ENCODE measurements at regions not wholly inside any gene's neighbourhood (a gene's known extent, or its start where the extent isn't known, plus 50 kb on each side); places are given as distances from the start of the nearest gene placed in this dataset.

GRCh38 chr6:21386744-21387143, 206.8 kb upstream of the SOX4 start:
- no peak overlapping the region for H3K27ac Mint-ChIP-seq (ENCODE audit: unreplicated experiment)

DNA sequence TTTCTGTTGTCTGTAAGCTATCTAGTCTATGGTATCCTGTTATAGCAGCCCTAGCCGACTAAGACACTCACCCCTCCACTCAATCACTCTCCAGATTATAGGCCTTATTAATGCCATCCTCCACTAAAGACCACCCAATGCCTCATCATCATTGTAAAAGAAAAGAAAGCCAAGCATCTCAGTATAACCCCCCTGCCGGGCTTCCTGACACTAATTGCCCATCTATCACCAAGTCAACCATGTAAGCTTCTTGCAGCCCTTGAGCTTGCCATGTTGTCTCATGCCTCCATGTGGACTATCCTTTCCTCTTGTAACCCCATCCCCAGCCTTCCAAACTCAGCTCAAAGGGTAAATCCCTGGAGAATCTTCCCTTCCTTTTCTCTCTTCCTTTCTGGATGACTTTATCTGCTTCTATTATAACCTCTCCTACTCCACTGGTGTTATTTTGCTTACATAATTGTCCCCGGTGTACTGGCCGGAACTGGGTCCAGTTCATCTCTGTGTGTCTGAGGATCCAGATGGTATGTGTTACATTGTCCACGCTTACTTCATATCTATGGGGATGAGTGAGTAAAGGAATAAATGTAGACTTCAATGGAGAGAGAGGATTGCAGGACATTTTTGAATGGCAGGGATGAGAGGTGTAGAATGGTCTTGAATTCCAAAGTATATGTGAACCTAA, 202.9 kb upstream of the SOX4 start:
- TF ChIP-seq, protein P1, sequence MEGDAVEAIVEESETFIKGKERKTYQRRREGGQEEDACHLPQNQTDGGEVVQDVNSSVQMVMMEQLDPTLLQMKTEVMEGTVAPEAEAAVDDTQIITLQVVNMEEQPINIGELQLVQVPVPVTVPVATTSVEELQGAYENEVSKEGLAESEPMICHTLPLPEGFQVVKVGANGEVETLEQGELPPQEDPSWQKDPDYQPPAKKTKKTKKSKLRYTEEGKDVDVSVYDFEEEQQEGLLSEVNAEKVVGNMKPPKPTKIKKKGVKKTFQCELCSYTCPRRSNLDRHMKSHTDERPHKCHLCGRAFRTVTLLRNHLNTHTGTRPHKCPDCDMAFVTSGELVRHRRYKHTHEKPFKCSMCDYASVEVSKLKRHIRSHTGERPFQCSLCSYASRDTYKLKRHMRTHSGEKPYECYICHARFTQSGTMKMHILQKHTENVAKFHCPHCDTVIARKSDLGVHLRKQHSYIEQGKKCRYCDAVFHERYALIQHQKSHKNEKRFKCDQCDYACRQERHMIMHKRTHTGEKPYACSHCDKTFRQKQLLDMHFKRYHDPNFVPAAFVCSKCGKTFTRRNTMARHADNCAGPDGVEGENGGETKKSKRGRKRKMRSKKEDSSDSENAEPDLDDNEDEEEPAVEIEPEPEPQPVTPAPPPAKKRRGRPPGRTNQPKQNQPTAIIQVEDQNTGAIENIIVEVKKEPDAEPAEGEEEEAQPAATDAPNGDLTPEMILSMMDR (IDR thresholded peaks at IDR 0.05; ENCODE audit: unreplicated experiment) = no peak
- Mint-ChIP-seq H3K27me3 (ENCODE audit: unreplicated experiment) (no peaks in the 10 kb centered on the region), H3K36me3 (ENCODE audit: insufficient read depth, unreplicated experiment) (no peaks in the 10 kb centered on the region), H3K4me3 (ENCODE audit: low read depth, unreplicated experiment) (no peak overlapping the region), H3K4me1 (ENCODE audit: low read depth, unreplicated experiment) (peaks cover 17% of the 10 kb centered on the region), H3K27ac (ENCODE audit: unreplicated experiment) (no peak overlapping the region), H3K9me3 (ENCODE audit: low read depth, unreplicated experiment) (peaks cover 3% of the 10 kb centered on the region)
- no TSS peak for BruUV-seq (replicated peaks)
- CTCF ChIA-PET = interaction anchor here (0.9 kb wide), 1 partner anchor 132 kb away, joined by 3 read pairs; no protein-coding TSS in a partner anchor
- intact Hi-C loops (cut with micrococcal nuclease; ENCODE audit: unreplicated experiment) = no loop called here
- DNase-seq = no peak

More at GRCh38 chr6:21386744-21387143, 206.8 kb upstream of the SOX4 start:
- Mint-ChIP-seq H3K4me1 (ENCODE audit: low read depth, unreplicated experiment) (peaks cover 20% of the 10 kb centered on the region), H3K4me3 (ENCODE audit: low read depth, unreplicated experiment) (no peak overlapping the region), H3K36me3 (ENCODE audit: insufficient read depth, unreplicated experiment) (peaks cover under 1% of the 10 kb centered on the region), H3K9me3 (ENCODE audit: low read depth, unreplicated experiment) (peaks cover 6% of the 10 kb centered on the region), H3K27me3 (ENCODE audit: unreplicated experiment) (no peaks in the 10 kb centered on the region)
- DNase-seq = peak; percentile 66
- CTCF ChIA-PET = interaction anchor here (0.6 to 1.5 kb wide), 5 partner anchors 15 to 510 kb away, joined by 3 to 6 read pairs (median 4); no protein-coding TSS in a partner anchor
- BruUV-seq (replicated peaks) = no TSS peak
- TF ChIP-seq, protein P1 (IDR thresholded peaks at IDR 0.05; ENCODE audit: unreplicated experiment) = no peak
- intact Hi-C loops (cut with micrococcal nuclease; ENCODE audit: unreplicated experiment) = loop anchor here (10.0 kb wide), 2 partner anchors 198 to 512 kb away; no protein-coding TSS in a partner anchor

- peaks cover 12% of the 10 kb centered on the region for H3K4me1 Mint-ChIP-seq (ENCODE audit: low read depth, unreplicated experiment)
- DNase-seq = no peak
- H3K4me3 Mint-ChIP-seq (ENCODE audit: low read depth, unreplicated experiment) = no peak overlapping the region
- peaks cover 2% of the 10 kb centered on the region for H3K9me3 Mint-ChIP-seq (ENCODE audit: low read depth, unreplicated experiment)
- no peaks in the 10 kb centered on the region for H3K36me3 Mint-ChIP-seq (ENCODE audit: insufficient read depth, unreplicated experiment)
- no peaks in the 10 kb centered on the region for H3K27me3 Mint-ChIP-seq (ENCODE audit: unreplicated experiment)
- no TSS peak for BruUV-seq (replicated peaks)
- no peak overlapping the region for H3K27ac Mint-ChIP-seq (ENCODE audit: unreplicated experiment)
- TF ChIP-seq, protein P1 (IDR thresholded peaks at IDR 0.05; ENCODE audit: unreplicated experiment) = no peak
- CTCF ChIA-PET = no interaction called here
- intact Hi-C loops (cut with micrococcal nuclease; ENCODE audit: unreplicated experiment) = no loop called here
Measured at GRCh38 chr6:21392177-21392576, 201.4 kb upstream of the SOX4 start.

- TF ChIP-seq, protein P1 (IDR thresholded peaks at IDR 0.05; ENCODE audit: unreplicated experiment) = no peak
- Mint-ChIP-seq H3K27me3 (ENCODE audit: unreplicated experiment) (no peaks in the 10 kb centered on the region), H3K4me1 (ENCODE audit: low read depth, unreplicated experiment) (peaks cover 9% of the 10 kb centered on the region), H3K36me3 (ENCODE audit: insufficient read depth, unreplicated experiment) (no peaks in the 10 kb centered on the region), H3K9me3 (ENCODE audit: low read depth, unreplicated experiment) (peaks cover 2% of the 10 kb centered on the region), H3K4me3 (ENCODE audit: low read depth, unreplicated experiment) (no peak overlapping the region), H3K27ac (ENCODE audit: unreplicated experiment) (no peak overlapping the region)
- CTCF ChIA-PET = interaction anchor here (0.7 kb wide), 1 partner anchor 19 kb away, joined by 5 read pairs; no protein-coding TSS in a partner anchor
- intact Hi-C loops (cut with micrococcal nuclease; ENCODE audit: unreplicated experiment) = no loop called here
- no peak for DNase-seq
- no TSS peak for BruUV-seq (replicated peaks)
Measured at GRCh38 chr6:21393441-21394165, 199.9 kb upstream of the SOX4 start.
